ENCODE measurements at regions not wholly inside any gene's neighbourhood (a gene's known extent, or its start where the extent isn't known, plus 50 kb on each side); places are given as distances from the start of the nearest gene placed in this dataset.
"Not testable (repeated sequence)": the region's sequence is repeated elsewhere in the genome, so short reads cannot be mapped to it uniquely, and the experiment has no call there.

DNA sequence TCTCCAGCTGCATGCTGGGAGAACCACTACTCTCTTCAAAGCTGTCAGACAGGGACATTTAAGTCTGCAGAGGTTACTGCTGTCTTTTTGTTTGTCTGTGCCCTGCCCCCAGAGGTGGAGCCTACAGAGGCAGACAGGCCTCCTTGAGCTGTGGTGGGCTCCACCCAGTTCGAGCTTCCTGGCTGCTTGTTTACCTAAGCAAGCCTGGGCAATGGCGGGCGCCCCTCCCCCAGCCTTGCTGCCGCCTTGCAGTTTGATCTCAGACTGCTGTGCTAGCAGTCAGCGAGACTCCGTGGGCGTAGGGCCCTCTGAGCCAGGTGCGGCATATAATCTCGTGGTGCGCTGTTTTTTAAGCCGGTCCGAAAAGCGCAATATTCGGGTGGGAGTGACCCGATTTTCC, 215.0 kb downstream of the STIM2 start:
- intact Hi-C loops (cut with micrococcal nuclease); DNase-seq (ENCODE audit: low spot score); H3K27ac Mint-ChIP-seq: not testable (repeated sequence)

DNA sequence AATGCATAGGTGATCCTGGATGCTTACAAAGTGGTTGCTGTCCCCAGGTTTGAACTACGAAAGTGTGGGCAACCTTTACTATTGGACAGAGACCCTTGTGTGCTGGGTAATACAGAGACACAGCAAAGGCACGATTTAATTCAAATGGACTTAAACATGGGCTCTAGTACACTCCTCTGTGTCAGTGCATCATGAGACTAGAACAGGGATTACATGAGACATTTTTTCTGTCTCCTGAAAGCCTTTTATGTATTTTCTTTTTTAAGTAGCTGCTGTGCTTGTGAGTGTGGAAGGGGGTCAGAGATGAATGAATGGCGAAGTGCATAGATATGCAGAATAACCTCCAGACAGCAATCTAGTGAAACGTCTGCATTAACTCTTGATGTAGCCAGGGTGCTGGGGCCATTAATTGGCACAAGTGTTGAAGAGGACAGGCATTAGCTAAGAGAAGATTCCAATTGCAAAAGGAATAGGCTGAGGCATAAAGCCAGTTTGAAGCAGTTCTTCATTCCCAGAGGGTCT, 218.4 kb downstream of the STIM2 start:
- DNase-seq (ENCODE audit: low spot score): no peak
- intact Hi-C loops (cut with micrococcal nuclease): no loop called here
- Mint-ChIP-seq H3K4me1 (ENCODE audit: low read depth) (no peaks in the 10 kb centered on the region), H3K9me3 (no peaks in the 10 kb centered on the region), H3K36me3 (ENCODE audit: low read depth) (no peaks in the 10 kb centered on the region), H3K4me3 (no peak overlapping the region), H3K27me3 (ENCODE audit: insufficient read depth) (peaks cover 18% of the 10 kb centered on the region), H3K27ac (no peak overlapping the region)

More for the DNA sequence above, 215.0 kb downstream of the STIM2 start:
- H3K9me3 Mint-ChIP-seq; H3K36me3 Mint-ChIP-seq (ENCODE audit: low read depth); H3K4me1 Mint-ChIP-seq (ENCODE audit: low read depth); H3K4me3 Mint-ChIP-seq; H3K27me3 Mint-ChIP-seq (ENCODE audit: insufficient read depth): not testable (repeated sequence)

DNA sequence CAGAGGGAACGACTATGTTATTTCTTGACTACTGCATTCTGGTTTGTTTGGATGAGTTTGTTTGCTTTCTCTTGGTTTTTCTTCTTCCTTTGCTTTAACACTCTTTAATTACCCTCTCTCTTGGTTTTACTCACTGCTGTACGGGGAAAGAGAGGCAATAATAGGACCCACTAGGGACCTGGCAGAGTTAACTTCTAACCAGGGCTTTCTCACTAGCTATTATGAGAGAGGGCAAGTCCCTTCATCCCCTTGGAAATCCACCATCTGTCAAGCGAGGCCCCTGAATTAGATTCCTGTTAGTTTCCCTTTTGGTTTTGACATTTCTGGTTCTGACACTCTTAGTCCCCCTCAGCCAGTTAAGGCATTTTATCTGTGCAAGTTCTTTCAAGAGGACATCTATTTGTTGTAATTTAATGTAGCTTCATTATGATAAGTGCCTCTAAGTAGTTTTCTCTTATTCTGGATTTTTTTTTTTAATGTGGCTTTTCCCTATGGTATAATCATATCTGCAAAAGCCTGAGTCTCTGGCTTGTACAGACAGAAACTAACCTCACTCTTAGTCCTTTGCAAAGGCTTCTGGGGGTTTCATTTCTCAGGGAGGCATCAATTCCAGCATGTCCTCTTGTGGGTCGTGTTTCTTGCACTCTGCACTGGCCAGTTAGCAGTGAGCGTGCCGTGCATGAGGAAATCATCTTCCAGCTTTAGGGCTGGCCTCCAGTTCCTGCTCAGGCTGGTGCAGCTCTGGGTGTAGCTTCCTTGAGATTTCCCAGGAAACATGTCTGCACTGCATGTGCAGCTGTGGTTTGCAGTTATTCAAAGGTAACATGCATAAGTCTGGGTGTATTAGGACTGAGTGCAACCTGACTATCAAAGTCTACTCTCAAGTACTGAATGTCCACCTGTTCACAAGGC, 221.3 kb downstream of the STIM2 start:
- no peak for DNase-seq (ENCODE audit: low spot score)
- Mint-ChIP-seq H3K27me3 (ENCODE audit: insufficient read depth) (peaks cover 40% of the 10 kb centered on the region), H3K36me3 (ENCODE audit: low read depth) (no peaks in the 10 kb centered on the region), H3K4me3 (no peak overlapping the region), H3K27ac (no peak overlapping the region), H3K9me3 (no peaks in the 10 kb centered on the region), H3K4me1 (ENCODE audit: low read depth) (no peaks in the 10 kb centered on the region)
- intact Hi-C loops (cut with micrococcal nuclease): no loop called here

DNA sequence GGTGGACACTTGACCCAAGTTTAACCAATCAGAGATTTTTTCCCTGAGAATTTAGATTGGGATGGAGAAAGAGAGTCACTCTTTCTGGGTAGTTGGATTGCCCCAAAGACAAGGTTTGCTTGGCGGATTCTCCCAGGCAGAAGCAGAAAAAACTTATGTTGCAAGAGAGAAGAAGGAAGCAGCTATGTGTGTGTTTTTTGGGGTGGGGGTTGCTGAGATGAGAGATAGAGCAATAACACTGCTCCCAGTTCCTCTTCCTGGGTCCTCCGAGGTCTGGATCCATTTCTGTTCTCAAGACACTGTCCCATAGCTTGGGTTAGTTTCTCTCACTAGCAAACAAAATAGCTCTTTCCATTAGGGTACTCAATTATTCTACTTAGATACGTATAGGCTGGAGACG, 222.1 kb downstream of the STIM2 start:
- intact Hi-C loops (cut with micrococcal nuclease): no loop called here
- Mint-ChIP-seq H3K4me3 (no peak overlapping the region), H3K36me3 (ENCODE audit: low read depth) (no peaks in the 10 kb centered on the region), H3K4me1 (ENCODE audit: low read depth) (no peaks in the 10 kb centered on the region), H3K27ac (no peak overlapping the region), H3K27me3 (ENCODE audit: insufficient read depth) (peaks cover 40% of the 10 kb centered on the region), H3K9me3 (no peaks in the 10 kb centered on the region)
- no peak for DNase-seq (ENCODE audit: low spot score)

DNA sequence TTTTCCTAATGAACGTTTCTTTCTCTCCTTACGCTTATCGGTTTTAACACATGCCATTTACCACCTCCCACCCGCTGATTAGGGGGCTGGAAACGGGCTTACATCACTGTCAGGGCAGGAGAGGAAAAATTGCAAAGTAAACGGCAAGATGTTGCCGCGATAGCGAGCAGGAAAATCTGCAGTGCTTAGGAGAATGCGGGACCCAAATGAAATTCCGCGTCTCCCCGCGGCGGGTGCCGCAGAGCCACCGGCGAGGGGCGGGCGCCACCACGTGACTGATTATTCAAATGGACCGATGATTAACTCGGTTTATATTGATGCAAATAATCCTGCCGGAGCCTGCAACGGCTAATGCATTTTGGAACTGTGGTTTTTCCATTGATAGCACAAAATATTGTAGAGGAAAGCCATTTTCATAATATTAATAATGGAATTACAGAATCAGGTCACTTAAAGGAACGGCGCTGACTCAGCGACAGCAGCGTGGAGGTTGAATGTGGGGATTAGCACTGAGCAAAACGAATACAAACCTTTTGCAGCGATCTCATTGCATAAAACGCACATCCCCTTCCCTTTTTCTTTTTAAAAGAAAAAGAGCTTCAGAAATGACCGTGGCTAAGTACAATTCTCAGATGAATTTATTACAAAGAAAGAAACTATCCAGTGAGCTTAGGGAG, 224.2 kb downstream of the STIM2 start:
- Mint-ChIP-seq H3K27me3 (ENCODE audit: insufficient read depth) (peaks cover 37% of the 10 kb centered on the region), H3K9me3 (no peaks in the 10 kb centered on the region), H3K4me3 (no peak overlapping the region), H3K4me1 (ENCODE audit: low read depth) (no peaks in the 10 kb centered on the region), H3K36me3 (ENCODE audit: low read depth) (no peaks in the 10 kb centered on the region), H3K27ac (no peak overlapping the region)
- no peak for DNase-seq (ENCODE audit: low spot score)
- intact Hi-C loops (cut with micrococcal nuclease): no loop called here

DNA sequence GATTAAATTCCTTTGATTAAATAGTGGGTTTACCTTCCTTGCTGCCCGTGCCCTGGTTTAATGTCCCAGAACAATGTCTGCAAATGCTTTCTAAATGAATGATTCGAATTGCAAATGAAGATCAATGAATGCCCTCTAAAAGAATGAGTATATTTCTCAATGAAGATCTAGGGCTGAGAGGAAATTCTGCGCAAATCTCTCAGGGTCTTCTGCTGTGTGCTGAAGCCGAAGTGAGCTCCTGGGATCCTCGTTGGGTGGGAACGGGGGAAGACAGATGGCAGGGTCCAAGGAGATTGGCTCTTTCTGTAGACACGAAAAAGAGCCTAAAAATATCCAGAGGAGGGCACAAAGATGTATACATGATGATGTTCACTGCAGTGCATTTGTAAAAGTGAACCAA, 224.8 kb downstream of the STIM2 start:
- no peaks in the 10 kb centered on the region for H3K4me1 Mint-ChIP-seq (ENCODE audit: low read depth)
- no peak for DNase-seq (ENCODE audit: low spot score)
- intact Hi-C loops (cut with micrococcal nuclease): no loop called here
- H3K27ac Mint-ChIP-seq: no peak overlapping the region
- no peak overlapping the region for H3K4me3 Mint-ChIP-seq
- peaks cover 35% of the 10 kb centered on the region for H3K27me3 Mint-ChIP-seq (ENCODE audit: insufficient read depth)
- no peaks in the 10 kb centered on the region for H3K36me3 Mint-ChIP-seq (ENCODE audit: low read depth)
- H3K9me3 Mint-ChIP-seq: no peaks in the 10 kb centered on the region

DNA sequence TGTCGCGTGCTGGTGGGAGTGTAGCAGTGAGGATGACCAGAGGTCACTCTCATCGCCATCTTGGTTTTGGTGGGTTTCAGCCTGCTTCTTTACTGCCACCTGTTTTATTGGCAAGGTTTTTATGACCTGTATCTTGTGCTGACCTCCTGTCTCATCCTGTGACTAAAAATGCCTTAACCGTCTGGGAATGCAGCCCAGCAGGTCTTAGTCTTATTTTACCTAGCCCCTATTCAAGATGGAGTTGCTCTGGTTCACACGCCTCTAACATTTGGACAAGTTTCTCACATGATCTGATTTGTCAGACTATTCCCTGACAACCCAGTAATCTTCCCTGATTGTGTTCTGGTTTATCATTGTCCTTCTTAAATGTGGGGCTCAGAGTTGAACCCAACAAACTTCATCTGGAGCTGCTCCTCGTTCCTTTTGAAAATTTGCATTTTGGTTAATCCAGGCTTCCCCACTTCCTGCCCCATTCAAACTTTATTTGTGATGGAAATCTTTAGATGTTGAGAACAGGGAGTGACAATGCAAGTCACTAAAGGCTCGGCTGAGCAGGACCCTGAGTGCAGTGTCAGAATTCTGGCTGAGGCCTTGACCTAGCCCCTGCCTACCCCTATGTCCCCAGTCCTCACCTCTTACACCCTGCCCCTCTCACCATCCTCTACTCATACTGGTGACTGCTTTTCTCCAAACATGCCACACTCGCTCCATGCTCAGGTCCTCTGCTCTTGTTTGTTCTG, 226.8 kb downstream of the STIM2 start:
- H3K4me3 Mint-ChIP-seq: no peak overlapping the region
- no peak overlapping the region for H3K27ac Mint-ChIP-seq
- intact Hi-C loops (cut with micrococcal nuclease): no loop called here
- no peaks in the 10 kb centered on the region for H3K9me3 Mint-ChIP-seq
- DNase-seq (ENCODE audit: low spot score): no peak
- no peaks in the 10 kb centered on the region for H3K36me3 Mint-ChIP-seq (ENCODE audit: low read depth)
- H3K27me3 Mint-ChIP-seq (ENCODE audit: insufficient read depth): peaks cover 35% of the 10 kb centered on the region
- H3K4me1 Mint-ChIP-seq (ENCODE audit: low read depth): no peaks in the 10 kb centered on the region

DNA sequence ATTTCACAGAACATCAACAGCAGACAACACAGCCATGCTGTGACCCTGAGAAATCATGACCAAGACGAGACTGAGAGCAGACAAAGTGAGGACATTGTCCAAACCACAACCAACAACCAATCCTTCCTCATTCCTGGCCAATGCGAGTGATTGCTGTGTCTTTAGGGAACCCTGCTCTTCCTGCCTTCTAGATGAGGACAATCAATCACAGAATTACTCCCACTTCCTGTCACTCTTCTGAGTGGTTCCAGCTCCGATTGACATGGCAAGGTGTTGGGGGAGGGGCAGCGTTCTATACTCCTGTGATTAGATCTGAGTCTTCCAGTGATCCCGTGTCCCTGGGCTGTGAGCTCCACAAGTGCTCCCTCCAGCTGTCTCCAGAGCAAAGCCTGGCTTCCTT, 227.8 kb downstream of the STIM2 start:
- DNase-seq (ENCODE audit: low spot score): no peak
- no peaks in the 10 kb centered on the region for H3K36me3 Mint-ChIP-seq (ENCODE audit: low read depth)
- H3K27ac Mint-ChIP-seq: no peak overlapping the region
- H3K4me1 Mint-ChIP-seq (ENCODE audit: low read depth): no peaks in the 10 kb centered on the region
- intact Hi-C loops (cut with micrococcal nuclease): no loop called here
- peaks cover 27% of the 10 kb centered on the region for H3K27me3 Mint-ChIP-seq (ENCODE audit: insufficient read depth)
- H3K4me3 Mint-ChIP-seq: no peak overlapping the region
- H3K9me3 Mint-ChIP-seq: no peaks in the 10 kb centered on the region

DNA sequence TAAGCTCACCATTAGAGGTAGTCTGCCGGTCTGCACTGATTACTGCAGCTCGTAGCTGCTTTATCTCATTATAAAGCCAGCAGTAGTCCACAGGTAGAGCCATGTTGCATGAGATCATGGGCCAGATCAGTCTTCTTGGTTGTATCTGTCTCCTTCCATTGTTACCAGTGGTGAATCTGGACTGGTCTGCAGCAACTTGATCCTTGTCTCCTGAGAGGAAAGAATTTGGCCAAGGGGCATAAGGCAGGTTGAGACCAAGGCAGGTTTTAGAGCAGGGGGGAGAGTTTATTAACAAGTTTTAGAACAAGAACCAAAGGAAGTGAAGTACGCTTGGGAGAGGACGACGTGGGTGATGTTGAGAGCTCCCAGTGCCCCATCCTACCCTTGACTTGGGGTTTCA, 228.5 kb downstream of the STIM2 start:
- no peaks in the 10 kb centered on the region for H3K4me1 Mint-ChIP-seq (ENCODE audit: low read depth)
- intact Hi-C loops (cut with micrococcal nuclease): no loop called here
- no peak overlapping the region for H3K4me3 Mint-ChIP-seq
- peaks cover 20% of the 10 kb centered on the region for H3K27me3 Mint-ChIP-seq (ENCODE audit: insufficient read depth)
- no peak for DNase-seq (ENCODE audit: low spot score)
- H3K36me3 Mint-ChIP-seq (ENCODE audit: low read depth): no peaks in the 10 kb centered on the region
- H3K9me3 Mint-ChIP-seq: no peaks in the 10 kb centered on the region
- H3K27ac Mint-ChIP-seq: no peak overlapping the region

DNA sequence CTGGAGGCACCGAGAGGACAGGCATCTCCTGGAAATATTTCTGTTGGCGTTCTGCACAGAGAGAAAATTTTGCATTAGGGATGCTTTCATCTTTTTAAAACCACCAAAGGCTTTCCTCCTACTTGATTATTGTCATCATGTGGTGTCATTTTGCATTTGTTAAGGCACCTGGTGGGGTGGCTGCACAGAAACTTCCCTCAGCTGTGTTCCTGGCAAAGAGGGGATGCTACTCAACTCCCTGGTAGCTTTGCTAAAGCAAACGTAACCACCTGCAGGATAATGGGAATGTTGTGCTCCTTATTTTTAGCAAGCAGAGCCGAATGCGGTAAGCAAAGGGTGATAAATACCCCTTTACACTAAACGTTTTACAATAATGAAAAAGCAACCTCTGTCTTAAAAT, 229.8 kb downstream of the STIM2 start:
- no peak for DNase-seq (ENCODE audit: low spot score)
- Mint-ChIP-seq H3K9me3 (no peaks in the 10 kb centered on the region), H3K4me3 (no peak overlapping the region), H3K27ac (no peak overlapping the region), H3K27me3 (ENCODE audit: insufficient read depth) (peaks cover 8% of the 10 kb centered on the region), H3K36me3 (ENCODE audit: low read depth) (no peaks in the 10 kb centered on the region), H3K4me1 (ENCODE audit: low read depth) (no peaks in the 10 kb centered on the region)
- intact Hi-C loops (cut with micrococcal nuclease): no loop called here

DNA sequence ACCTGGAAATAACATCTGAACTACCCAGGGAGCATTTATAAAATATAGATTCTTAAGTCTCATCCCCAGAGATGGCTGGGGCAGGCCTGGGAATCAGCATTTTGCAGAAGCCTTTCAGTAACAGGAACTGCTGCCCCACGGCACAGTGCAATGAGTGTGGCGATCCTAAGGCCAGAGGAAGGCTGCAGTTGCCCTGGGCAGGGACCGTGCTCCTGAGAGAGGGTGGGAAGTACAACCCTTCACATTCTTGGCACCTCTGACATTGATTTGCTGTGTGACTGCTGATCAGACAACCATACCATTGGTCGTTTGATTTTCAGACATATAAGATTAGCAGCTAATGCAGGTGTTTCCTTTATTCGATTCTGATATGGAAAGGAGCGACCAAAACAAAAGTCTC, 233.6 kb downstream of the STIM2 start:
- no peak for DNase-seq (ENCODE audit: low spot score)
- Mint-ChIP-seq H3K4me1 (ENCODE audit: low read depth) (no peaks in the 10 kb centered on the region), H3K4me3 (no peak overlapping the region), H3K27me3 (ENCODE audit: insufficient read depth) (peaks cover 3% of the 10 kb centered on the region), H3K36me3 (ENCODE audit: low read depth) (no peaks in the 10 kb centered on the region), H3K9me3 (no peaks in the 10 kb centered on the region), H3K27ac (no peak overlapping the region)
- intact Hi-C loops (cut with micrococcal nuclease): no loop called here

DNA sequence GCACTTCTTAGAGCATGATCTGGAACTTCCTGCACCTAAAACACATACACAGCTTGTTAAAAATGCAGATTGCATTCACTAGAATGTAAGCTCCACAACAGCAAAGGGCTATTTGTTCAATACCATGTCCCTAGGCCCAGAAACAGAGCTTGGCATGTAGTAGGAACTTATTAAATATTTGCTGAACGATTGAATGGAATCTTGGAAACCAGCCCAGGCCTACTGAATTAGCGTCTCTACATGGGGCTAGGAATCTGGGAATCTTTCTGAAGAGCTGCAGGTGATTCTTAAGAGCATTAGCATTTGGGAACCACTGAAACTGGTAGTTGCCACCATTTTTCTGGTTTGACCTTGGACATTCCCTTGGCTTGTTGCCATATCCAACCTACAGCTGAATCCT, 234.1 kb downstream of the STIM2 start:
- H3K27me3 Mint-ChIP-seq (ENCODE audit: insufficient read depth): peaks cover 3% of the 10 kb centered on the region
- no peaks in the 10 kb centered on the region for H3K36me3 Mint-ChIP-seq (ENCODE audit: low read depth)
- intact Hi-C loops (cut with micrococcal nuclease): no loop called here
- H3K9me3 Mint-ChIP-seq: no peaks in the 10 kb centered on the region
- no peak overlapping the region for H3K27ac Mint-ChIP-seq
- no peaks in the 10 kb centered on the region for H3K4me1 Mint-ChIP-seq (ENCODE audit: low read depth)
- DNase-seq (ENCODE audit: low spot score): no peak
- no peak overlapping the region for H3K4me3 Mint-ChIP-seq
